ENCODE measurements at regions not wholly inside any gene's neighbourhood (a gene's known extent, or its start where the extent isn't known, plus 50 kb on each side); places are given as distances from the start of the nearest gene placed in this dataset.

DNA sequence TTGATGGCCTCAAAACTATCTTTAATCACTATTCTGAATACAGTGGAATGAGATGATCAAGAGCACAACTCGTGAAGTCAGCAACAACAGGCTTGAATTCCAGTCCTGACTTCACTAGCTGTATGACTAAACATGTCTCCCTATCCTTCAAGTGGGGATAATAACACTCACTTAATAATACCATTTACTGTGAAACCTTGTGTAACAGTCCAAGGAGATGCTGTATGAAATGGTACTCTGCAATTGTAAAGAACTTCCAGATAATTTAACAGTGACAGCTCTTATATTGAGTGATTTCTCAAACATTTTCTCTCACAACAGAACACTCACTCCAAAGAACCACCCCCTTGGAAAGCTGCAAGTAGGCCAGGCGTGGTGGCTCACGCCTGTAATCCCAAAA lies 823.1 kb downstream of the DIAPH3 start:
- intact Hi-C loops (cut with DNase I): no loop called here
- DNase-seq: no peak
- WGBS, 2 donors: 56 to 63% methylated on average over 3 of the region's 3 CpGs
- Histone ChIP-seq H3K4me1 (peaks cover 65% of the 10 kb centered on the region), H3K9me3 (no peaks in the 10 kb centered on the region), H3K36me3 (replicated peaks in 1 of 2; ENCODE audit: insufficient read depth in 1 of 2, low read depth in 2 of 2) (no peaks in the 10 kb centered on the region), H3K27ac (peak overlapping the region in 3 of 4 donors; percentile 72 to 84 (median 75)), H3K4me3 (no peak overlapping the region), H3K27me3 (no peaks in the 10 kb centered on the region)
- TF ChIP-seq POLR2A (IDR thresholded peaks at IDR 0.05) (no peak), CTCF (IDR thresholded peaks at IDR 0.05) (no peak)
- ATAC-seq: no peak

DNA sequence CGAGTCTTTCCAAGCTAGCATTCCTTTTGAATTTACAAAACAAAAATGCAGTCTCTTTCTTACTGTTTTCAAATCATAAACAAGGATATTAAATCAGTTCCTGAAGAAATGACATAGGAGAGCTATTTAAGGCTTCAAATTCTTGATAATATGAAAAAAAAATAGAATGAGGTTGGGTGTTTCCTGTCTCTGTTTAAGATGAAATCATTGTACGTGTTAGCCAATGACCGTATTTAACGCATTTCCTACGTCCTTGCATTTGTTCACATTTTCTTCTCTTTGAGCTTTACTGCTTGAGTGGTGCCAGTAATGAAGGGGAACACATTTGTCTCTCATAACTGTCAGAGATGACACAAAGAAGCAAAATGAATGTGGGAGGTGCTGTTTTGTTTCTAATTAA lies 821.3 kb downstream of the DIAPH3 start:
- Histone ChIP-seq H3K4me1 (peaks cover 79% of the 10 kb centered on the region), H3K4me3 (no peak overlapping the region), H3K27ac (peak overlapping the region; percentile 19 to 84 (median 74)), H3K27me3 (no peaks in the 10 kb centered on the region), H3K9me3 (no peaks in the 10 kb centered on the region), H3K36me3 (replicated peaks in 1 of 2; ENCODE audit: insufficient read depth in 1 of 2, low read depth in 2 of 2) (no peaks in the 10 kb centered on the region)
- ATAC-seq (no peak), DNase-seq (no peak)
- TF ChIP-seq CTCF (IDR thresholded peaks at IDR 0.05): no peak
- TF ChIP-seq POLR2A (IDR thresholded peaks at IDR 0.05): no peak
- intact Hi-C loops (cut with DNase I): no loop called here
- 18 to 55% methylated on average over 5 of the region's 5 CpGs for WGBS, 2 donors

GRCh38 chr13:59343132-59343531 lies 820.6 kb downstream of the DIAPH3 start:
- intact Hi-C loops (cut with DNase I): no loop called here
- Histone ChIP-seq H3K36me3 (replicated peaks in 1 of 2; ENCODE audit: insufficient read depth in 1 of 2, low read depth in 2 of 2) (no peaks in the 10 kb centered on the region), H3K27ac (peak overlapping the region; percentile 56 to 84 (median 74)), H3K4me3 (no peak overlapping the region), H3K27me3 (no peaks in the 10 kb centered on the region), H3K9me3 (no peaks in the 10 kb centered on the region), H3K4me1 (peaks cover 77% of the 10 kb centered on the region)
- peak in 1 of 4 donors; percentile 20 for DNase-seq
- no peak for ATAC-seq
- no peak for TF ChIP-seq POLR2A (IDR thresholded peaks at IDR 0.05)
- TF ChIP-seq CTCF (IDR thresholded peaks at IDR 0.05): no peak
- 33 to 36% methylated on average over 3 of the region's 3 CpGs for WGBS, 2 donors

- WGBS, 2 donors: 31 to 43% methylated on average over 8 of the region's 8 CpGs
- DNase-seq (peak; percentile 54 to 77 (median 62)), ATAC-seq (peak; percentile 67)
- peak in 4 of 7 experiments; percentile 21 to 47 (median 46) for TF ChIP-seq CTCF (IDR thresholded peaks at IDR 0.05)
- TF ChIP-seq POLR2A (IDR thresholded peaks at IDR 0.05): peak in 2 of 3 donors; percentile 17 to 23
- H3K9me3 ChIP-seq: no peaks in the 10 kb centered on the region
- H3K27me3 ChIP-seq: no peaks in the 10 kb centered on the region
- intact Hi-C loops (cut with DNase I): no loop called here
- H3K4me1 ChIP-seq: peaks cover 82% of the 10 kb centered on the region
- no peak overlapping the region for H3K4me3 ChIP-seq
- peak overlapping the region; percentile 72 to 84 (median 78) for H3K27ac ChIP-seq
- H3K36me3 ChIP-seq (replicated peaks in 1 of 2; ENCODE audit: insufficient read depth in 1 of 2, low read depth in 2 of 2): no peaks in the 10 kb centered on the region
Observed at GRCh38 chr13:59343993-59344822, 819.5 kb downstream of the DIAPH3 start.
